HG03066 (cell line): ENCODE measurements at regions not wholly inside any gene's neighbourhood (a gene's known extent, or its start where the extent isn't known, plus 50 kb on each side); places are given as distances from the start of the nearest gene placed in this dataset.
"Not testable (repeated sequence)": the region's sequence is repeated elsewhere in the genome, so short reads cannot be mapped to it uniquely, and the experiment has no call there.

Experiments
- ATAC-seq: cut with Tn5 transposase; IDR thresholded peaks from one replicate; pipeline ENCODE4 v1.9.1; 2021; ENCODE audit warnings: low read depth; ENCODE audit not compliant: unreplicated experiment

DNA sequence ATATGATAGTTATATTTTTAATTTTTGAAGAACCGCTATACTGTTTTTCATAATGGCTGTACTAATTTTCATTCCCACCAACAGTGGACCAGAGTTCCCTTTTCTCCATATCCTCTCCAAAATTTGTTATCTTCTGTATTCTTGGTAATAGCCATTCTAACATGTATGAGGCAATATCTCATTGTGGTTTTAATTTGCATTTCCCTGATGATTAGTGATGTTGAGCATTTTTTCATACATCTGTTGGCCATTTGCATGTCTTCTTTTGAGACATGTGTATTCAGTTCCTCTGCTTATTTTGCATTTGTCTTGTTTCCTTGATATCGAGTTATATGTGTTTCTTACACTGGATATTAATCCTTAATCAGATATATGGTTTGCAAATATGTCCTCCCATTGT lies 770.8 kb upstream of the MBL2 start:
- no peak for ATAC-seq

DNA sequence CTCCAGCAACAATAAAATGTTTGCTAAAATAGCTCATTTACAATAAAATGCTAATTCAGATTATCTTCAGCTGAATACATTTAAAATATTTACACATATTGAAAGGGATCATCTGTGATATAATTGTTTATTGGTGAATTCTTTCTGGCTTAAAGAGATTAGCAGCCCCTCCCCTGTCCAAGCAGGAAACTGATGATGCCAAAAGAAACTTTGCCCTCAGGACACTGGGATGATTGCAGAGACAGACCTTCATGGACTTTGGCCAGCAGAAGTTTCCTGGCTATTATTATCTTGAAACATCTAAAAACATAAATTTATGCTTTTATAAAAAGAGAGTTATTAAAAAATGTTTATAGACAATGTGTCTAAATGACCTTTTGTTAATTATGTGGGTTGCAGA lies 764.9 kb upstream of the MBL2 start:
- ATAC-seq, result no peak

DNA sequence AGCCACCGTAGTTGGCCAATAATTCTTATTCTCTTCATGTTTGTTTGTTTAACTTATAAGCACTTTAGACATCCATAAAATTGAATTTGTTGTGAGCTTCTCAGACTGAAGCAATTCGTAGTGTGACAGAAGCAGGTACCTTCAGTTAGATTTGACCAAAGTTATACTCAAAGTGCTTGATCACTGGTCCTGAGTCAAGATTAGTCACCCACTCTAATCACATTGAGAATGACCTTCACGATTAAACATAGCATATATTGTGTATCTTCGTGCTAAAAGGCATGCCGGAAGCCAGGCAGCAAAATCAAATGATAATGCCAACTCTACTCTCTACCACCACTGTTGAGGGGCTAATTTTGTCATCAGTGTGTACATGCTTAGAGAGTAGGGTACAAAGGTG lies 763.7 kb upstream of the MBL2 start:
- no peak for ATAC-seq

DNA sequence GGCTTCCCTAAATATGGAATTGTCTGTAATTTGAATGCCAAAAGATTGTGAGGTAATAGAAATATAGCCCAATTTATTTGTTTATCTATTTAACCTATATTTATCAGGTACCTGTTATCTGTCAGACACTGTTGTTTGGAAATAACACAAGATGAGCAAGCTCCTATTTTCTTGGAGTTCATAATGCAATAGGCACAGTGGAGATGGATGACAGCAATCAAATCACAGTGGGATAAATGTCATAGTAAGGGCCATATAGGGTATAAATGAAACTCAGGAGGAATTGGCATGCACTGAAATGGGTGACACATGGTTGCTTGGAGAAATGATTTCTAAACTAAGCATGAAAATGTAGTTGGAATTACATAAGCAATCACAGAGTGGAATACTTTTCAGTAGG lies 761.8 kb upstream of the MBL2 start:
- ATAC-seq, result no peak

DNA sequence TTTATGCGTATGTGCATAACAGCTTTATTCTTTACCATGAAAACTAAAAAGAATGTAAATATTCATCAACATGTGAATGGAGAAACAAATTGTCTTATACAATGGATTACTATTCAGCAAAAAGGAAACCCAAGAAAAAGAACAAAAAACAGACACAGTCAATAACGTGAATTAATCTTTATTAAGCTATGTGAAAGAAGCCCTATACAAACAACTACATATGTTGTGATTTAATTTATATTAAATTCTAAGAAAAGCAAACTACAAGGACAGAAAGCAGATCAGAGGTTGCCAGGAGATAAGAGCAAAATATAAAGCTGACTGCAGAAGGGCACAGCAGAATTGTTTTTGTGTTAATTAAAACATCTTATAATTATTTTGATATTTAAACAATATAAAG lies 756.4 kb upstream of the MBL2 start:
- no peak for ATAC-seq

DNA sequence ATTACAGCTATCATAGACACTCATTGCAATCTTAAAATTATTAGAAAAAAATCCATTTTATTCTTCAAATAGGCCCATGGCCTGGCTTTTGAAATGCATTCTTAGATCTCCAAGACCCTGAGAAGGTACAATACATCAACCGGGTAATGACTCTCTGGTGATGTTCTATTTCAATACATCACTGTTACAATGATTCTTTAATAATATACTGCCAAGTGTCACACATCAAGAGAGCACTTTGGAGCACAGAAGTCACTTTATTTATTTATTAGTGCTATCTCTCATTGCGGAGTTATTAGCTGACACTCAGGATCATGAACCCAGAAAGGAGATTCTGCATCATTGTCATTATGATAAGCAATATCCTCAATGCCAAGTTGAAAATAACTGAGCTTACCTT lies 748.5 kb upstream of the MBL2 start:
- no peak for ATAC-seq

DNA sequence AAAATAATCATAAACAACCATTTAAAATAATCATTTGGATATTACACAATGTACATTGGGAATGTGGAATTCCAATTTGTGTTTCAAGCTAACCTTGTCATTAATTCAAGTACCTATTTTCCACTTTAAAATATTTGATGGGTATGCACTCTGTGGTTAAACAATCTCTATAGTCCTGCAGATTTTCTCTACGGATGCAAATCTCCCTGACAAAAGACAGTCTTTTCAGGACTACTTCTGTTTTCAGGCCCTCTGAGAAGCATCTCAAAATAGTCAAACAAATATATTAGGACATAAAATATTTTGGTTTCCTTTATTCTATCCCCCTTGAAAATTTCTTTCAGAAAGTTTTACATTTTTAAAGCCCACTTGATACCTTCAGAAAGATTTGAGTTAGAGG lies 735.6 kb upstream of the MBL2 start:
- no peak for ATAC-seq

DNA sequence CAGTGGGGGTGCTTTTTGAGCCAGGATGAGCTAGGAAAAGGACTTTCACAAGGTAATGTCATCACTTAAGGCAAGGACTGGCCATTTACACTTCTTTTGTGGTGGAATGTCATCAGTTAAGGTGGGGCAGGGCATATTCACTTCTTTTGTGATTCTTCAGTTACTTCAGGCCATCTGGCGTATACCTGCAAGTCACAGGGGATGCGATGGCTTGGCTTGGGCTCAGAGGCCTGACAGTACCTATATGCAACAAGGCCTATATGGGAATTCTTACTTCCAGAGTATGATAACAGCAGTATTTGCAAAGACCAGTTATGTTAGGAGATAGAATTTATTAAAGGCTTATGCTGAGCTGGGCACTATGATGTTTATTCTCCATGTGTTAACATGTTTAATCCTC lies 731.9 kb upstream of the MBL2 start:
- not testable (repeated sequence) for ATAC-seq

DNA sequence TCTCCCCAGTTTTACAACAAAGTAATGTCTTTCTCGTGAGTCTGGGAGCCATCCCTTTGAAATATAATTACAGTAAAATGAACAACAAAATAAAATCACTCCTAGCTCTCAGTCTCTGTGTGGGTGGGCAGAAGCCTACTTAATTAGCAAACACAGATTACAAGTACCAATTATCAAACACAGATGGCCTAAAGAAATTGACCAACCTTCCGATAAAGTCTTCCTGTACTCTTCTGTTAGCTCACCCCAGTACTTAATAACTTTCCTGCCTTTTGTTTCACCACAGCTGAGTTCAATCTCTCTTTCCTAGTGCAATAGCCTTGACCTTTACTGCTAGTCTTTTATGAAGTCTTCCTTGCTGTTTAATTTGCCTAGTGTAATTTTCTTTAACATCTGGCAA lies 719.2 kb upstream of the MBL2 start:
- ATAC-seq, result no peak

DNA sequence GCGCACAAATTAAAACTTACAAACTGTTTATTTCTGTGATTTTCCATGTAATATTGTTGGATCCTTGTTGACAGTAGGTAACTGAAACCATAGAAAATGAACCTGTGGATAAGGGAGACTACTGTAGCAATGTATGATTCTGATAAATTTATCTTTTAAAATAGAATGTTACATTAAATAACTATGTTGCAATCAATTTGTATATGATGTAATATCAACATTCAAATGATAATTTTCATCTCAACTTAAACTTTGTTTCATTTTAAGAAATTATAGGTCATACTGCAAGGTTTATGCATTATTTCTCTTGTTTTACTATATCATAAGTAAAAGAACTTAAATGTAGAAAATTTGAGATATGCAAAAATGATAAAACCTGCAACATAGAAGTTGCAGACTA lies 718.0 kb upstream of the MBL2 start:
- ATAC-seq, result no peak

DNA sequence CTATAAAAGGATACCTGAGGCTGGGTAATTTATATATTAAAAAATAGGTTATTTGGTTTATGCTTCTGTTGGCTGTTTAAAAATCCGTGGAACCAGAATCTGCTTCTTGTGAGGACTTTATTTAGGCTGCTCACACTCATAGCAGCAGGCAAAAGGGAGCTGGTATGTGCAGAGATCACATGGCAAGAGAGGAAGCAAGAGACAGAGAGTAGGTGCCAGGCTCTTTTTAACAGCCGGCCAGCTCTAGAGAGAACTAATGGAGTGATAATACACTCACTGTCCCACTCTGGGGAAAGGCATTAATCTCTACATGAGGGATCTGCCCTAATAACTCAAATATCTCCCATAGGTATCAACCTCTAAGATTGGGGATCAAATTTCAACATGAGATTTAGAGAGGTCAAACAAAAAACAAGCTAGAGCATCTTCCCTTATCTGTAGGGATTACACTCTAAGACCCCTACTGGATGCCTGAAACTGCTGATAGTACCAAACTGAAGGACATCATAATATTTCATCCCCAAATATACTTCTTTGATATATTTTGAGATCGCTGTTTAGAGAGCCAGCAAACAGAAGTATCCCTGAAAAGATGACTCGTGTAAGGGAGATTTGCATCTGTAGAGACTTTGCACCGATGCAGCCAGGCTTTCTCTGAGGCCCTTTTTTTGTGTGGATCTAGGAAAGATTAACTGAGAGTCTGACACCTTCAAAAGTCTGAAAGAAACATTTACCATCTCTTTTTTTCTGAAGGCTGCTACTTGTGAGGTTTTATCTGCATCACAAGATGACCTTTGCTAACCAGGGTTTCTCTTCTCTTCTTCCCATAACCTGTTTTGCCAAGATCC lies 717.0 kb upstream of the MBL2 start:
- ATAC-seq, result no peak

DNA sequence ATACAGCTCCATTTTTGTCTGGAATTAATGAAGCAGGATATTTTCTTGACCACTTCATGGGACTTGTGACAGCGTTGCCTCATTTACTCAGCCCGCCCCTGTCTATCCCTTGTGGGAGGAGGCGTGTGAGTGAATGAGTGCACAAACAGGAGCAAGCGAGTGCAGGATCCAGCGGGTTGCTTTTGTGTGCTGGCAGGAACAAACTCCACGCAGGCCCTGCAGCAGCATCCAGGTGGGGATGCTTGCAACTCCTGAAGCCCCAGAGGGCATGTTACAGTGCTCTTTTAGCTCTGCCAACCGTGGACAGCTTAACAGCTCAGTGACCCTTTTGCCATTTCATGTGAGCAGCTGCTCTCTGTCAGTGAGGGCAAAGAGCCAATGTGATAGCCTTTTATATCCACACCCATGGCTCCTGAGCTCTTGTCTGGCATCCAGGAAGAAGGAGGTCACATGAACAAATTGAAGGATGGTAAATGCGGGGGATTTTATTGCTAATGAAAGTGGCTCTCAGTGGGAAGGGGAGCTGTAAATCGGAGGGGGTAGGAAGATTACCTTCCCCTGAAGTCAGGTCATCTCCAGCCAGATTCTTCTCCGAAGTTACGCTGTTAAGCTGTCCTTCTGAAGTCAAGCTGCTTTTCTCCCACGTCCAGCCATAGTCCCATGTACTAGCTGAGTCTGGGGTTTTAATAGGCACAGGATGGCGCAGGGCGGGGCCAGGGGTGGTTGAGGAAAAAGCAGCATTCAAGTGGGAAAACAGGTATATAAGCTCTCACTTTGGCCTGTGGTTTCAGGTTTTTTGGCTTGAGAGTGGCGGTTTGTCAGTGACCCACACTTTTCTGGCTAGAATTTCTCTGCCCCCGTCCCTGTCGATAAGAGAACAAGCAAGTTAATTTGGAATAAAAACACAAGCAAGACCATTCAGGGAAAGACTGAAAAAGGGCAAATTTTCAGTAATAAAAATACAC lies 714.7 kb upstream of the MBL2 start:
- no peak for ATAC-seq

DNA sequence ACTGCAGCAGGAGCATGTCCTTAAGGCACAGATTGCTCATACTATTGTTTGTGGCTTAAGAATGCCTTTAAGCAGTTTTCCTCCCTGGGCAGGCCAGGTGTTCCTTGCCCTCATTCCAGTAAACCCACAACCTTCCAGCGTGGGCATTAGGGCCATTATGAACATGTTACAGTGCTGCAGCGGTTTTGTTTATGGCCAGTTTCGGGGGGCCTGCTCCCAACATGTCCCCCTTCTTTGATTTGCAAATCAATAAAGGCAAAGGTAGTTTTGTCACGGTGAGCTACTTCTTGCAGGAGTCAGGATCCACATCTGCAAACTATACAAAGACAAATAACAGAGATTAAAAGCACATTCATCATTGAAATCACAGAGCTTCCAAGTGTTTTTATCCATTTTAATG lies 712.8 kb upstream of the MBL2 start:
- not testable (repeated sequence) for ATAC-seq

DNA sequence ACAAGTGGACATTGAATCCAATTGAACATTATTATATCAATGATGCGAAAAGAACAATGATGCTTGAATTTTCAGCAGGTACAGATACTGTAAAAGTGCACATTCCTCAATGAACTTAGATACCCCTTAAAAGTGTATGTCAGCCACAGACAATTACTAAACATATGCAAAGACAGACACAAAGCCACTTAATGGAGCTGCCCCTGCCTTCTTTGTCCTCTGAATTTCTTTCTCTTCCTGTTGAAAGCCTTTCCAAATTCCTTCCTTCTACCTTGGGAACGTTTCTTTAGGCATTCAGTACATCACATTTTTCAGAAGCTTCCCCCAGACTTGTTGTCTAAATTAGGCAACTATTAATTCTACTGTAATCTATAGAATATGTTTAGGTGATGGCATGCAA lies 706.8 kb upstream of the MBL2 start:
- ATAC-seq, result no peak

DNA sequence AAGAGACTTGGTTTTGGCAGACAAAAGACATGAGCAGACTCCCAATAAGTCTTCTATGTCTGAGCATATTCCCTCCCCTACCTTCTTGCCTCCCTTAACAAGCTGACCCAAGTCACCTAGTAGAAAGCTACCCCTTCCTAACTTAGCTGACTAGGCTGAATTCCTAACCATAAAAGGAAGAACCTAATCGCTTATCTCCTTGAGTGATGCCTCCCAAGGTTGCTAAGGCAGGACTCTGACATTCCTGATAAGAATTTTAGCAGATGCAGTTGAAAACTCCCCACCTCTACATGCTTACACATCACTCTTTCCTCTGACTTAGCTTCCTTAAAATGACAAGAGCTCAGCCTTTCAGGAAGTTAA lies 704.7 kb upstream of the MBL2 start:
- ATAC-seq, result no peak

DNA sequence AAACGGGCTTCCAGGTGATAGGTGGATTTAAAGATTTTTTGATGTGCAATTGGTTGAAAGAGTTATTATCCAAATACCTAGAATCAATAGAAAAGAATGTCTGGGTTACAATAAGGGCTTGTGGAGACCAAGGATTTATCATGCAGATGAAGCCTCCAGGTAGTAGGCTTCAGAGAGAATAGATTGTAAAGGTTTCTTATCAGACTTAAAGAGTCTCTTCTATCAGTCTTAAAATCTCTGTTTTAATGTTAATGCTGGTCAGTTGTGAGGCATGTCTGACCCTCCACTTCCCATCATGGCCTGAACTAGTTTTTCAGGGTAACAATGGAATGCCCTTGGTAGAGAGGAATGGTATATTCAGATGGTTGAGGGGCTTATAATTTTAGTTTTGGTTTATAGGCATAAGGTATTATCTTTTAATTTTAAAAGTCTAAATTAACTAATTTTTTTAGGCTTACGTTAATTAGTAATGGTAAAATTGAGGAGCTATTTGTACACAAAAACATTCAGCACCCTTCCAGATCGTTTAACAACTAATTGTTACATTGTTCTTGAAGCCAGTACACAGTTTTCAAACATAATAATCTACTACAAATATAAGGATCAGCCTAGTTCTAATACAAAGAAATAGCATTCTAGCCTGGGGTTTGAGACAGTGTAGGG lies 704.2 kb upstream of the MBL2 start:
- ATAC-seq, result no peak

DNA sequence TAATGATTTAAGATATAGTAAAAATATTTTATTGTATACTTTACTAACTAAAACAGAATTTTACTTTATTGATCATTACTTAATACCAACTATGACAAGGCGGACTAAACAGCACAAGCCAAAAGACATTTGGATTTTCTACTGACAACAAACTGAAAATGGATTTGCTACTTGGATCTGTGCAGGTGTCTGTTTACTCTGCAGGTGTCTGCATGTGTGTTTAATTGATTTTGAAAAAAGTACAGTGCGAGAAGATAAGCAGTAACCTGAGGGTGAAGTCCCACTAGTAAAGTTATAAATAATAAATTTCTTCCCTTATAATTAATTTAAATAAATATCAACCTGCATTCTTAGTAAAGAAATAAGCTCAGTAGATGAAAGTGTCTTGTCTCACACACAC lies 696.8 kb upstream of the MBL2 start:
- no peak for ATAC-seq

DNA sequence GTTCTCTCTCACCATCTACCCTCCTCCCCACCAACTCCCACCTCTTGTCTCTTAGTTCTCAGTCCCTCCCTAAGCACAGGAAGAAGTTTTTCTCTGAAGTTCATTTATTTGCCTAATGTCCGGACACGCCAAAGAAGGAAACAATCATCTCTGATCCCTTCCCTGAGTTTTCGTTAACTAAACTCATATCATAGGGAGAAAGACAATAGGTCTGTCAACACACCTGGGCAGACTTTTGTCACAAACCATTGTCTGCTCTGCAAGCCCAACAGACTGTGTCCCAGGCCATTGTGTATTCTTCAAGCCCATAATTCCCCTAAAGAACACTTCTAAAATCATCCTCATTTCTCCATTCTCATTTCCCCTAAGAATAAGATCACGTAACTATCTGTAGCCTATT lies 691.0 kb upstream of the MBL2 start:
- no peak for ATAC-seq

DNA sequence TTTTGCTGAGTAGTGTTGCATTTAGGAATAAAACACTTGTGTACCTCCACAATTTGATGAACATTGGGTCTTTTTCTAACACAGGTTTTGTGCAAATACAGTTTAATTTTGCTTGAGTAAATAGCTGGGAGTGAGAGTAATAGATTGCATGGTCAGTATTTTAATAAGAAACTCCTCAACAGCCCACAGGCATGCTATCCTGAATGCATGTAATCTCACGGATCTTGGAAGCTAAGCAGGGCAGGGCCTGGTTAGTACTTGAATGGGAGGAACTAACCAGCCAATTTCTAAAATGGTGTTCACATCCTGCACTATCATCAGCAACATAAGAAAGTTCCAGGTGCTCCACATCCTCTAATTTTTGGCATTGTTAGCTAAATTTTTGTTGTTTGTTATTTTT lies 685.4 kb upstream of the MBL2 start:
- ATAC-seq, result no peak

DNA sequence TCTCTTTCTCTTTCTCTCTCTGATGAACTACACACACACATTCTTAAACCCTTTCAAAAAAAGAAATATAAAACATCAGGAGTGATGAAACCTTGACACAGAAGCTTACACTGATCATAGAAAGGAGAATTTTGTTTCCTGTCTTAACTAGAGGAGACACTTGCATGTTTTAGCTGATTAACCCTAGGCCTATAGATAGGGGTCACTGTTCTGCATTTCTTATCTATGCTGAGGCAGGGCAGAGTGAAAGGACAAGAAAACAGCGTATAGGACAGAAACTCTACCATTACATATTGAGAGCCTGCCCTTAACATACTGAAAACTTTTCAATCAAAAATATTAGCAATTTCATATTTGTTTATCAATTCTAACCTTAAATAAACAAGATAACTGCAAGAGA lies 680.6 kb upstream of the MBL2 start:
- ATAC-seq, result no peak

DNA sequence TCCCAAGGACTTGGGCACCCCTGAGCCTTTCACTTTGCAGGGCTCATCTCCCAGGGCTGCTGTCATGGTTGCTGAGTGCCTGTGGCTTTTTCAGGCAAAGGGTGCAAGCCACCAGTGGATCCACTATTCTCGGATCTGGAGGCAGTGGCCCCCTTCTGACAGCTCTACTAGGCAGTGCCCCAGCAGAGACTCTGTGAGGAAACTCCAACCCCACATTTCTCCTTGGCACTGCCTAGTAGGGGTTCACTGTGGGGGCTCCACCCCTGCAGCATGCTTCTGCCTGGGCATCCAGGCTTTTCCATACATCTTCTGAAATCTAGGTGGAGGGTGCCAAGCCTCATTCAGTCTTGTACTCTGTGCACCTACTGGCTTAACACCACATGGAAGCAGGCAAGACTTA lies 675.0 kb upstream of the MBL2 start:
- ATAC-seq, result no peak
